T-helper 22 cell (primary cell): ENCODE measurements at regions not wholly inside any gene's neighbourhood (a gene's known extent, or its start where the extent isn't known, plus 50 kb on each side); places are given as distances from the start of the nearest gene placed in this dataset.

Source experiments
- DNase-seq: peaks from one replicate; pipeline ENCODE4 v3.0.0-alpha.2; 2020; ENCODE audit warnings: low read depth

DNA sequence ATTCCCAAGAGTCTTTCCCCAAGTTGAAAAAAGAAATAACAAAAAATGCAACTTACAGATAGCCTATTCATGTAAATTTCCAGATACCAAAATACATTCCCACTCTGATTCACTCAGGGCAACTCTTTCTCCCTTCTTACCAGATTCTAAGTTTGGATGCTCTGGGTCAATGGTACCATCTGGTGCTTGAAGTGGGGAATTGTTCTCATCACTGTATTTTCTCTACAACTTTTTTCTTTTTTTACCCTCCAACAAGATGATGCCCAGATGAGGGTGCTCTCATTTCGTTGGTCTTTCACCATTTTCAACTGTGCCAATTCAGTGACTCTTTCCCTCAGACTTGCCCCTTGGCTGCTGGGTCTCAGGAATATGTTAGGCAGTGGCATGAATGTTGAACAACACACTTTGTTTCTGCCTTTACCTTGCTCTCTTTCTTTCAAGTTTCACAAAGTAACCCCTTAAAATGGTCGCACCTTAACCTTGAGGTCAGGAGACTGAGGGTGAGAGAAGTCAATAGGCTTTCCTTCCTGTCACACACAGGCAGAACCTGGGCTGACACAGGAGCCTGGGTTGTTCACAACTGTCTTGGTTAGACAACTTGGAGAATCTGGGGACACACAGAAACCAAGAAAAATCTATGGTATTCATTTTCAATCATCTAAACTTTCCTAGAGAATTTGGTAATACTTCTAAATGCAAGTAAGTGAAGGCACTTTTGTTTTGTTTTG lies 330.7 kb upstream of the SLCO3A1 start:
- no peak for DNase-seq

DNA sequence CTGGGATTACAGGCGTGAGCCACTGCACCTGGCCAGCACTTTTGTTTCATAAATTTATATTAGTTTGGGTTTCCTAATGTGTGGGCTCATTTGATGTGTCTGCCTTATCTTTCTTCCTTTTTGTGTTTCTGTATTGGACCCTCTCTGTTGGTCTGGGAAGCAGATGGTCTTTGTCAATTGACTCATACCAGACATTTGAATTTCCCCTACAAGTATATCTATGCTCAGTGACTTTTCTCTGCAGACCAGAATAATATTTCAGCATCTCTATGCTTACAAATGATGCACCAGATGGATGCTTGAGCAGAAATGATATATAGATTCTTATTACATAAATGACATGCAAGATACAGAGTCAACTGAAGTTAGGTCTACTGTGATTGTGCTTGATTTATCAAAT lies 329.9 kb upstream of the SLCO3A1 start:
- no peak for DNase-seq

DNA sequence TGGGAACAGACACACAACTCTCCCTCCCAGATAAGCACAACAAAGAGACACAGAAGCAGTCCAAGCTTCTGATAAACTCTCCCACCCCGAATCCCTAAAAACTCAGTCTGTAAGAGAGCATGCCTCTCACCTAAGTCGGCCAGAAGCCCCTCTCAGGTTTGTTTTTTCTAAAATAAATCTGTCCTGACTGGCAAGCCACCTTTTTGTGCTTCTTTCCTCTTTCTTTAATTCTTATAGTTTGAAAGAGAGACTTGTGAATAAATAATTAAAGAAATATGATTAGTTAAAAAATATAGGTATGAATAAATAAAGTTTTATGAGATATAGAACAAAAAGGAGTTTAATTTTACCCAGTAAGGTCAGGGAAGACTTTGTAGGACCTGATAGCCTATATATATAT lies 329.0 kb upstream of the SLCO3A1 start:
- DNase-seq: no peak

DNA sequence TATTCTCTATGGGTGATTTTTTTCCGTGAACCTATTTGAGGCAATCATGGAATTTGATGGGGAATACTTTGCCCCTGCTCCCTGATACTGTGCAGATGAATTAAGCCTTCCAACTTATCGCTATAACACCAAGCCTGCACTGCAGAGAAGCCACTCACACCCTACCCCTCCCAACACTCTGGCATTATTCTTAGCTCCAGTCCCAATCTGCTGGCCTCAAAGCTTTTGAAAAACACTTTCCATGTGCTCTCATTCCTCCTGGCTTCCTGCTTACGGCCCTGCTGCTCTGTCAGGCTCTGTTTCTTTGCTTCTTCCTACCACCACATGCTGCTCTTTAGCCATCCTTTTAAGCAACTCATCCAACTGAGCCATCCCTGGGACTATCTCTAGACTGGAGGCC lies 327.8 kb upstream of the SLCO3A1 start:
- no peak for DNase-seq

DNA sequence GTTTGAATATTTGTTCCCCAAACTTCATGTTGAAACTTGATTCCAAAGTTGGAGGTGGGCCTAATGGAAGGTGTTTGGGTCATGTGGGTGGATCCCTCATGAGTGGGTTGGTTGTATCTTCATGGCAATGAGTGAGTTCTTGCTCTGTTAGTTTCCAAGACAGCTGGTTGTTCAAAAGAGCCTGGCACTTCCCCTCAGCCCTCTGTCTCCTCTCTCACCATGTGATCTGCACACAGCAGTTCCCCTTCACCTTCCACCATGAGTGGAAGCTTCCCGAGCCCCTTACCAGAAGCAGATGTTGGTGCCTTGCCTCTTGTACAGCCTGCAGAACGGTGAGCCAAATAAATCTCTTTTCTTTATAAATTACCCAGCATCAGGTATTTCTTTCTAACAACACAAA lies 327.1 kb upstream of the SLCO3A1 start:
- no peak for DNase-seq

DNA sequence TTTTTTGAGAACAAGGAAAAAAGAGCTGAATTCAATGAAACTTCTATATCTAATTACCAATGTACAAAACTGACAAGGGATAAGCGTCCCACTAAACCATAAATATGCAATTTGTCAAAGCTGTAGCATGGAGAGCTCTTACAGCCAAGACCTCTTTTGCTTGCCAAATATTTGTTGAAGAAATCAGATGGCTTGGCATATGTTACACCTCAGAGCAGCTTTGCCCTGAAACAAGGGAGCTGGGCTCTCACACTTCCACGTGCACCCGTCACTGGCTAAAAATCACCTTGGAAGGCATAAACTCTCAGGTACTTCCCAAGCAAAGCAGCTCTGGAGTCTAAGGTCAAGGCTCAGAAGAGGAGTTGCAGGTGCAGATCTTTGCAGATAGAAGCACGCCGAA lies 324.7 kb upstream of the SLCO3A1 start:
- no peak for DNase-seq

DNA sequence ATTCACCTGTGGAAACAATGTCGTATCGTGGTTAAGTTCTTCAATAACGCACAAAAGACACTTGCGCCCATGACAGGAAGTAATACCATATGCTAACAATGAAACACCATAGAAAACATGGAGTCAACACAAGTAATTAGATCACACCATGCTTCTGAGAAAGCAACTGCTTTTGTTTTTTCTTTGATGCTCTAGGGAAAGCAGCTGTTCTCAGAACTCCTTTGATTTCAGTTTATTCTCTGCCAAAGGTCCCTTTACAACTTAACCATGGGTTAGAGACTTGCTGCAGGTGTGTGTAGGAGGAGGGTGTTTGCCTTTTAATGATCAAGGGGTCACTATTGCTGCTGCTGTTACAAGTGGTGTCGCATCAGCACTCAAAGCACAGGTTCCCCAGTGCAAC lies 324.0 kb upstream of the SLCO3A1 start:
- DNase-seq: no peak

DNA sequence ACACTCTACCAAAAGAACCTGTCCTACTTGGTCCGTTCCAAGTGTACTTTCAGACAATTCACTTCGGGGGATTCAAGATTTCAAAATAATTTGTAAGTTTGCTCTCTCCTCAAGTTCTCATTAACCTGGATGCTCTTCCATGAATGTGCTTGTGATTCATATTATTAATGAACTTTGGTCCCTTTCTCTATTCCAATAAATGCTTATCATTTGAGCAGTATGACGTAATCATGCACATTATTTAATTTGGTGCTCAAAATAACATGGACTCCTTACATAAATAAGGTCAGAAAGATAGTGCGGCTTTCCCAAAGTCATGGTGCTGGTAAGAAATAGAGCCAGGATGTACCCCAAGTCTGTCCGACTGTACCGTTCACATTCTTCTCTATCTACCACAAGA lies 323.2 kb upstream of the SLCO3A1 start:
- DNase-seq: no peak

DNA sequence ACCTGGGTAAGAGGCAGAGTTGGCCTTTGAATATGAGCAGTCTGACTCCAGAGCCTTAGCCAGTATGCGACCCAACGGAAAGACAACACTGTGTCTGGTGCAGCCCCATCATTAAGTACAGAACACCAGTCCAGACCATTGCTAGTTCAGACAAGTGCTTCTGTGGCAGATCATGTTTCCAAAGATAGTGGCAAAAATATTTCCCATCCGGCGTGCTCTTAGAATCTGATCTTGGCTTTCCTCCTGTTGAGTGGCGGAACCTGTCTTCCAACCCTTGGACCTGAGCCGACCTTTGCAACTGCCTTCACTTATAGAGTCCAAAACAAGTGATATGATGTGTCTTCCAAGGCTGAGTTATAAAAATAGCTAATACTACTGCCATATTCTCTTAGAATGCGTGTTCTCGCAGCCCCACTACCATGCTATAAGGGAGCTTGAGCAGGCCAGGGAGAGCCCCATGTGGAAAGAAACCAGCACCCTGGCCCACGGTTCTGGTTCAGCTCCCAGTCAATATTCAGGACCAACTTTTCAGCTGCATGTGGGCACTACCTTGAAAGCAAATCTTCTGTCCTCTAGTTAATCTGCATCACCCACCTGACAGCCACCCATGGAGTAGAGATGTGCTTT lies 322.4 kb upstream of the SLCO3A1 start:
- no peak for DNase-seq

DNA sequence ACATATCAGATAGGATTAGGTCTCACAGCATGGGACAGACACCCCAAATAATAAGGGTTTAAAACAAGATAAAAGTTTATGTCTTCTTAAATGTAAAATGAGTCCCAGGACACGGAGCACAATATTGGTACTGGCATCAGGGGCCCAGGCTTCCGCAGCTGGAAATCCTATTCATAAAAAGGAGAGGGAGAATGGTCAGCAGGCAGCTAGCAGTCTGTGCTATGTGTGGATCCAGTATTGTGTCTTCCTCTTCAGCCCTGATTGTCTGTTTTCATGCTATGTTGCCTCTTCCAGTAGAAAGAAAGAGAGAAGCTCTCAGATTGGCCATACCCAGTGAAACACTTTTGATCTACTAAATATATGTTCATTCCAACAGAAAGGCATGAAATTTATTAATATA lies 319.3 kb upstream of the SLCO3A1 start:
- DNase-seq: no peak

DNA sequence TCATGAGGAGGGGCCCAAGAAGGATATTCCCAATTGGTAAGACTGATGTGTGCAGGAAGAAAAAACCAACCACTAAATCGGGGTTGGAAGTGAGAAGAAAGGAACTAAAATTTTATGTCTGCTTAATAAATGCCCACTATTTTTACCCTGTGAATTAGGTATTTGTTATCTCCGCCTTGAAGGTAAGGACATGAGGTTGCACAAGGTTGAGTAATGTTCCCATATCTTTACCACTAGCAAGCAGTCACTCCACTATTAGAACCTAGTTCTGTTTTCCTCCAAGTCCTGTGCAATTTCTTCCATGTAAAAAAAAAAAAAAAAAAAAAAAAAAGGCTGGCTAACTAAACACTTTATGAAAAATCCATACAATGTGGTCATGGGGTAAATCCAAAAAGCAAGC lies 318.5 kb upstream of the SLCO3A1 start:
- DNase-seq: no peak

DNA sequence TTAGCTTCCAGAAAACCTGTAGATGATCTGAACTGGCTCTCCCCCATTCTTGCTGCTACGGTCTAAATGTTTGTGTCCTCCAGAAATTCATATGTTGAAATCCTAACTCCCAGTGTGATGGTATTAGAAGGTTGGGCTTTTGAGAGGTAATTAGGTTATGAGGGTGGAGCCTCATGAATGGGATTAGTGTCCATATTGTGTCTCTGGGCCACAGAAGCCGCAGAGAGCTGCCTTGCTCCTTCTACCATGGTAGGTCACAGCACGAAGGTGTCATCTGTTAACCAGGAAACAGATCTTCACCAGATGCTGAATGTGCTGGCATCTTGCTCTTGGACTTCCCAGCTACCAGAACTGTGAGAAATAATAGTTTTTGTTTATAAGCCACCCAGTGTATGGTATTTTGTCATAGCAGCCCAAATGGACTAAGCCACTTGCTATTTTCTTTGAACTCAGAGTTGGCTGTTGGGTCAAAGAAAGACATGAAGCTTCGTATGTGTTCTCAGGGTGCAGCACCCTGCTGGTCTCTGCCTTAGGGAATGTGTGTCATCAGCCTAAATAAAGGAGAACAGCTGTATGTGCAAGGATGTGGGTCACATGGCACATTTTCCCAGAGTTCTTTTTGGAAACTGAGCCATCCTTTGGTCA lies 317.5 kb upstream of the SLCO3A1 start:
- DNase-seq: no peak

DNA sequence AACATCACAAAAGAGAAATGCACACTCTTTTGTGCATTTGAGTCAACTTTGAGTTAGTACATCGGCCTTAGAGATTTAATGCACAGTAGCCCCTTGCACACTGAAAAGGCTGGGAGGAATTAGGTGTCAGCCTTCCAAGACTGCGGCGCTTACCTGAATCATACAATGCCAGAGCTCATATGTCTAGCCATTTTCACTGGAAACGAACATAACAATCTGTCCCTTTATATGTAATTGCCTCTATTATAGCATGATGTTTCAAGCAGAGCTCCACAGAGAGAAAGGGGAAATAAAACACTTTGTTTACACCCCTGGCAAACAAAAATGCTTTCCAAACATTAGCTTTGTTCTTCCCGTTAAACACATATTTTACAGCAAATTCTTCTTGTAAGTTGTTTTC lies 315.7 kb upstream of the SLCO3A1 start:
- DNase-seq: no peak

DNA sequence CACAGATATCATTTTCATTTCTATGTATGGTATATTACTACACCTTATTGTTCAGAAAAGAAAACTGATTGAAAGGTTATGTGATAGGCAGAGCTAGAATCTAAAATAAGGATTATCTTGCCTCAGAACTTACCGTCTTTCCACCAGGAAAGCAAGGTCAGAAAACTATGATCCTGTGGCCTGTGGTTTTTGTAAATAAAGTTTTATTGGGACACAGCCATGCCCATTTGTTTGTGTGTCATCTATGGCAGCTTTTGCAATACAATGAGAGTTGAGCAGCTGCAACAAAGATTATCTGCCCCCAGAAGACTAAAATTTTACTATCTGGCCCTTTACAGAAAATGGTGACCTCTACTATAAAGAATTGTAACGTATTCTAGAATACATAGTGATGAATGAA lies 314.7 kb upstream of the SLCO3A1 start:
- DNase-seq: no peak

DNA sequence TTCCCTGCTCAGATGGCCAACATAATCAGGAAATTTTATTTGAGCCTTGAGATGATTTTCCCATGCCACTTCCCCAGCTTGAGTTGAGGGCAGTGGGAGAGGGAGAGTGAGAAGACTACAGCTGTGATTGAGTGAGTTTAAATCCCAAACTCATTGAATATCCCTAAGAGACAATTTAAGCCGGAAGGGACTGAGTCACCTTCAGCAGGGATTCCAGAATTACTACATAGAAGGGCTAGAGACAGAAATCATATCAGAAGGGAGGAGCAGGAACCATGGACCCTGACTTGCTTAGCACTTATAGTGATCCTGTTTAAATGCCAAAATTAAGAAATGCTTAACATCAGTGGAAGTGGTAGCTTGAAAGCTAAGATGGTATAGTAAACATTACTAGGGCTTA lies 312.2 kb upstream of the SLCO3A1 start:
- no peak for DNase-seq

DNA sequence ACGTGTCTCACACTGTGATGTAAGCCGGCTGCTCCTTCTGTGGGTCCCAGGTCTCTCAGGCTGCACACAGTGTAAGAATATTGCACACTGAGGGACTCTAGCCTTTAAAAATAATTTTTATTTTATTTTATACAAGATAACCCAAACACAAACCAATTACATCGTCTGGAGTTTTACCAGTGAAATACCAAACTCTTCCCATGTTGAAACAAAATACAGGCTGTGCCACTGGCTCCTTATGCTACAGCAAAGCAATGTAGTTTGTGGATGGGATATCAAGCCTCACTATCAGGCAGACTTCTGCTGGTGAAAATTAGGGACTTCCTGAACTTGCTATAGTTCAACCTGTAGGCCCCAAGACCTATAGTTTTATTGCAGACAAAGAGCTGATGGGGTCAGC lies 311.3 kb upstream of the SLCO3A1 start:
- no peak for DNase-seq

DNA sequence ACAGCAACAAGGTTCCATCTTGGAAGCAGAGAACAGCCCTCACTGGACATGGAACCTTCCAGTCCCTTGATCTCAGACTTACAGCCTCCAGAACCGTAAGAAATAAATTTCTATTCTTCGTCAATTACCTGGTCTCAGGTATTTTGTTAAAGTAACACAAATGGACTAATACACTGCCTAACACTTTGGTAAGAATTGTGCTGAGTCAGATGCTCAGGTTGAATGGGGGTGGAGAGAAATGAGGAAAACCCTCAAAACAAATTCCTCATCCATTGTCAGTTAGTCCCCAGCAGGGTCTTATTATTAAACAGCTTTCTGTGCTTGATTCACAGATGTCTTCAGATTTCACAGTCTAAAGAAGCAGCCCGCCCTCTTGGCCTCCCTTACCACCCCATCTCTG lies 306.2 kb upstream of the SLCO3A1 start:
- DNase-seq: no peak

DNA sequence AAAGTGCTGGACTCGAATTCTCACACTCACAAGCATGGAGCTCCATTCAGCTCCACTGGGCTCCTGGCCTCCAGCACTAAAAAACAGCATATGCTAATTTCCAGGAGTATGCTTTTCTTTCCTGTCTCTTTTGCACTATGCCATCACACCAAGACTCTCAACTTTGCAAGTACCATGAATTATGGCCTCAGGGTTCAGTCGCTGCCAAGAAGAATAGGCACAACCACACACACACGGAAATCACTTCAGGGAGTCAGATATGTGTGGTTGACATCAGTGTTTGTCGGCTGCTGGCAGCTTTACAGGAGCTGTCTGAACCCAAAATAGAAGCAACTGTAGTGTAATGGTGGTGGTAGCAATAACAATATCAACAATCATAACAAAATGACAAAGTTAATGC lies 305.0 kb upstream of the SLCO3A1 start:
- no peak for DNase-seq

DNA sequence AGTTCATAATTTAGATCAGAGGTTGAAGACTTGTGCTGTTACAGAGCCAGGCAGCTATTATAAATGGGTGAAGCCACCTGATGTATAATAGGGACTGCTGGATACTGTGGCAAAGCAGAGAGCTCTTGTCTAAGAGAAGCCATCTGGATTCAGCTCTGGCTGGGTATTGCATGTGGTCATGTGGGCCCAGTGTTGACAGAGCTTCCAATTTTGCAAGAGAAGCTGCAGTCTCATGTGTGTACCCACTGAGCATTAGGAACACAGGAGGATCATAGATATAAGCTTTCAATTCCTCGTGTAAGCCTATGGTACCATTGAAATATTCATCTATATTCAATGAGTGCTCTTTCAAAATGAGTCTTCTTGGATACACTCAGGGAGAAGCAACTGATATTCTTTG lies 303.9 kb upstream of the SLCO3A1 start:
- DNase-seq: no peak

DNA sequence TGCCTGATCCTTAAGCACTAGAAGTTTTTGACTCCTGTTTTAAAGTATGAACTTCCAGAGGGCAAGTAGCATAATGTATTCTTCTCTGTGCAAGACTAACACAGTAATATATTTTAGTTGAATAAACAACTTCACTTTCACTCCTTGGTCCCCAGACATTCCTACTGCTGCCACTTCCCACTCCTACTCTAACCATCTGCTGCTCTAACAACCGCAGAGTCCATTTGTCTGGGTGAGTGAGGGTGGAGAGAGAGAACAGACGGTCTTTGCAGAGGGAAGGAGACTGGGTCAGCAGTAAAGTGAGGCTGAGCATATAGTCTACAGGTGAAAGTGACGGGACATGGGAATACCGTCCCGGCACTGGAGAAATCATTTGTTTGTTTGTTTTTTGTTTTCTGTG lies 301.0 kb upstream of the SLCO3A1 start:
- no peak for DNase-seq

DNA sequence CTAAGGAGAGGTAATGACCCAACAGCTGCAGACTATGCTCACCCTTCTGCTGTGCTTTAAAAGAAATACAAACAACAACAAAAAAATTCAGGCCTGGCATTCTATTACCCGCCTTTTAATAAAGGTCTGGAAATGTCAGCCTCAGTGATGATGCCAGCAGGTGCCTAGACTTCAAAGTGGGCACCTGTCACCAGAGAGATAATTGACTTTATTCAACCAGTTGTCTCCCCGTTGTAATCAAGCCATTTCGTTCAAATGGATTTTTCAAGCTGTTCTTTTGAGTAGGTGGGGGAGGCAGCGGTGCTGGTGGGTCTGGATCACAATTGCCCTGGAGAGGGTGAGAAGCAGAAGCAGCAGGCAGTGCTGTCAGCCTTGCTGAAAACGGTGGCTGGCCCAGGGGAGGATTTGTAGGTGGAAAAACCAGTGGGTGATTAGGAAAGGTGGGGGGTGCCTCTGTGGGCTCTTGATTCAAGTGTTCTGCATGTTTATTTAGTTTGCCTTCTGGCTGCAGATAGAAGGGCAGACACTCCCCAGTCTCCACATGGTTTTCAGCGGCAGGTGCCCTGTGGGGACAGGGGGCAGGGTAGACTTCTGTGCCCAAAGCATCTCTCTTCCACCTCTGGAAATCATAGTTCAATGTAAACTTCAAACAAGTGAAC lies 300.2 kb upstream of the SLCO3A1 start:
- DNase-seq: no peak

DNA sequence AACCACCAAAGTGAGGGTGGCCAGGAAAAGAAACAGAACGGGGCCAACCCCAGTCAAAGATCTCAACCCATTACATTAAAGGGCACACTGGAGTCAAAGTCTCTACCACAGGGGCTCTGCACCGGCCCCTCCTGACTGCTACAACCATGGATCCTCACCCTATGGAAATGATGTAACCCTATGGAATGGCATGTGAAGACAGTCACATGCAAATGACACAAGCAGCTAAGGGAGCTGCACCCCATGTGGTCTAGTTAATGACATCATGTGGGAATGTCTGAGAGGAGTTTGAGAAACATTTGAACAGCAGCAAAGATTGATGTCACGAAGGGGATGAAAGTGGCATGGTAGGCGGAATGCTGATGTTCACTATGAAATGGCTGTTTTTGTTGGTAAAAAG lies 298.2 kb upstream of the SLCO3A1 start:
- no peak for DNase-seq

DNA sequence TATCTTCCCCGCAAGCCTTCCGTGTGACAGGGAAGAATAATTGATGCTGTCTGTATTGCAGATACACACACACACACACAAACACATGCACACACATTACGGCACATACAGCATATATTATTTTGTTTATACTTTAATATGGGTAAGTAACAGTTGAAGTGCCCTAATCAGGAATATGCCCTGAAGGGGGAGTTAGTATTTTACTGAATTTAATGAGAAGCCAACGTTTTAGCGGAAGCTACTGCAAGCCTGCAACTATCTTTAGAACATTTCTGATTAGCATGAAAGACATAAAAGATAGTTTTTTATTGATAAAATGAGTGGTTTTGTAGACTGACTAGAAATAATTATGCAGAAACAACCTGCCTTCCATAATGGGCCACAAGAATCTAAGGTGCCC lies 296.6 kb upstream of the SLCO3A1 start:
- no peak for DNase-seq
